Fibroblast of lung (primary cell): ENCODE measurements at regions not wholly inside any gene's neighbourhood (a gene's known extent, or its start where the extent isn't known, plus 50 kb on each side); places are given as distances from the start of the nearest gene placed in this dataset.

ENCODE experiments used
- EZH2 ChIP-seq: IDR thresholded peaks from 2 replicates; pipeline ENCODE4 v1.5.1; 2012; ENCODE audit warnings: low read length, control low read depth, mild to moderate bottlenecking; ENCODE audit errors: missing control alignments
- TF ChIP-seq, protein P1 (sequence below), 2 donors: IDR thresholded peaks in 1 of 2; conservative IDR thresholded peaks in 1 of 2; 1 replicate in 1 of 2; 2 replicates in 1 of 2; pipeline ENCODE4 v1.5.1; 2011 to 2012; ENCODE audit warnings: low read length in 2 of 2, control low read depth in 1 of 2, inconsistent platforms in 1 of 2, low read depth in 1 of 2, mild to moderate bottlenecking in 1 of 2

DNA sequence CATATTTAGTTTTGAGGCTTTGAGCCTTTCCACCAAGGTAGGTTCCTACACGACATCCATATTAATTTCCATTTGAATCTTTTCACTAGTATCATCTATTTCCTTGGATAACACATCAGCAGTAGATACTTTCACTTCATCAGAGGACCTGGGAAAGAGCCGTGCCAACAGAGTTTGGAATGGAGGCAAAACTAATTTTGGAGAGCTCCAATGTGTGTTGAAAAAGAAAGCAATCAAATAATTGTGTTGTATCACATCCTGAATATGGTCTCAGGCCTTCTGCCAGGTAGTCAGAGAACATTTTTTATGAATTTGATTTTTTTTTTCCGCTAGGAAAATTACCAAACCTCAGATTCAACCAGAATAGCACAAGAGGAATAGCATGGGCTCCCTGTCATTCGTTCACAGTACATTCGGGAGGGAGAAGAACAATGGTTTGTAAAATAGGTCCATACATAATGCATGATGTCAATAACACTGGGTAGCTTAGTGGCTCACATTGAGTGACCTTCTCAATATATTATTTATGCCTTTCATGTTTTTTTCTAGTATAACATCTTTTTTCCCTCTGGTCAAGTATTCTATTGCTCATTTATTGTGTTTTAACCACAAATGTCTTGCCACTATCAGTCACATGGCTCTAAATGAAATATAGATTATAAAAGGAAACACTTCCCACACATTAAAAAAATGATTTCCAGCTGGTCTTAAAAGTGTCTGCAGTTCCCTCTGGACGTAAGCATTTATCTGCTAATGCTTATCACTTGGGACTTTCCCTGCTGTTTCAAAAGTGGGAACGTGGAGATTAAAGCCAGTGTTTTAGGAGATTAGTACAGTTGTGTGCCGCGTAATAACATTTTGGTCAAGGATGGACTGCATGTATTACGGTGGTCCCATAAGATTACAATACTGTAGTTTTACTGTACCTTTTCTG is 68.6 kb upstream of the RAPH1 start:
- TF ChIP-seq, protein P1, sequence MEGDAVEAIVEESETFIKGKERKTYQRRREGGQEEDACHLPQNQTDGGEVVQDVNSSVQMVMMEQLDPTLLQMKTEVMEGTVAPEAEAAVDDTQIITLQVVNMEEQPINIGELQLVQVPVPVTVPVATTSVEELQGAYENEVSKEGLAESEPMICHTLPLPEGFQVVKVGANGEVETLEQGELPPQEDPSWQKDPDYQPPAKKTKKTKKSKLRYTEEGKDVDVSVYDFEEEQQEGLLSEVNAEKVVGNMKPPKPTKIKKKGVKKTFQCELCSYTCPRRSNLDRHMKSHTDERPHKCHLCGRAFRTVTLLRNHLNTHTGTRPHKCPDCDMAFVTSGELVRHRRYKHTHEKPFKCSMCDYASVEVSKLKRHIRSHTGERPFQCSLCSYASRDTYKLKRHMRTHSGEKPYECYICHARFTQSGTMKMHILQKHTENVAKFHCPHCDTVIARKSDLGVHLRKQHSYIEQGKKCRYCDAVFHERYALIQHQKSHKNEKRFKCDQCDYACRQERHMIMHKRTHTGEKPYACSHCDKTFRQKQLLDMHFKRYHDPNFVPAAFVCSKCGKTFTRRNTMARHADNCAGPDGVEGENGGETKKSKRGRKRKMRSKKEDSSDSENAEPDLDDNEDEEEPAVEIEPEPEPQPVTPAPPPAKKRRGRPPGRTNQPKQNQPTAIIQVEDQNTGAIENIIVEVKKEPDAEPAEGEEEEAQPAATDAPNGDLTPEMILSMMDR (conservative IDR thresholded peaks at IDR 0.05 in 1 of 2, IDR thresholded peaks at IDR 0.05 in 1 of 2; ENCODE audit: low read depth in 1 of 2, low read length in 2 of 2) = no peak
- TF ChIP-seq EZH2 = no peak
